Spinal cord (tissue), 10 donors: ENCODE measurements at regions not wholly inside any gene's neighbourhood (a gene's known extent, or its start where the extent isn't known, plus 50 kb on each side); places are given as distances from the start of the nearest gene placed in this dataset. TPM values are rescaled to one million over a fixed set of nuclear protein-coding genes. Genes with fewer than 3 reads are reported as not detected.

Experiments
- DNase-seq, 6 donors: peaks; one replicate each; pipeline versions ENCODE4 v3.0.0 to v3.0.0-alpha.2; 2013 to 2015; ENCODE audit warnings: low spot score in 6 of 6, low read depth in 4 of 6
- H3K27ac ChIP-seq: one replicate; pipeline ENCODE4 v1.5.1; 2013; ENCODE audit warnings: low read depth, low read length, control low read depth
- H3K27me3 ChIP-seq: one replicate; pipeline ENCODE4 v1.6.1; 2013; ENCODE audit warnings: low read length; ENCODE audit not compliant: control insufficient read depth, insufficient read depth
- H3K36me3 ChIP-seq: one replicate; pipeline ENCODE4 v1.6.1; 2013; ENCODE audit warnings: low read length; ENCODE audit not compliant: control insufficient read depth, insufficient read depth
- H3K4me1 ChIP-seq: one replicate; pipeline ENCODE4 v1.6.1; 2013; ENCODE audit warnings: low read length; ENCODE audit not compliant: control insufficient read depth, insufficient read depth
- H3K4me3 ChIP-seq: one replicate; pipeline ENCODE4 v1.5.1; 2013; ENCODE audit warnings: low read depth, low read length, control low read depth
- H3K9me3 ChIP-seq: one replicate; pipeline ENCODE4 v1.6.1; 2013; ENCODE audit warnings: low read length; ENCODE audit not compliant: control insufficient read depth, insufficient read depth
- WGBS: methylation state at CpG from one replicate; pipeline ENCODE4 v1.1.5; 2013; ENCODE audit warnings: missing lambda C conversion rate; ENCODE audit not compliant: insufficient coverage; 5-methylcytosine and 5-hydroxymethylcytosine counted together
- small RNA-seq: library from RNA; depleted of rRNA; stranded (forward); fragments of <200 nt; gene quantifications from one replicate; pipeline ENCODE3, GENCODE V24; 2014; ENCODE audit warnings: low replicate concordance
- donor health status: healthy.

- Histone ChIP-seq H3K4me1 (no peaks in the 10 kb centered on the region), H3K27me3 (no peaks in the 10 kb centered on the region), H3K27ac (no peak overlapping the region), H3K4me3 (no peak overlapping the region), H3K36me3 (no peaks in the 10 kb centered on the region), H3K9me3 (no peaks in the 10 kb centered on the region)
- DNase-seq: no peak
These were observed 57.5 kb upstream of the FN1 start for GRCh38 chr2:215493376-215493775.

DNA sequence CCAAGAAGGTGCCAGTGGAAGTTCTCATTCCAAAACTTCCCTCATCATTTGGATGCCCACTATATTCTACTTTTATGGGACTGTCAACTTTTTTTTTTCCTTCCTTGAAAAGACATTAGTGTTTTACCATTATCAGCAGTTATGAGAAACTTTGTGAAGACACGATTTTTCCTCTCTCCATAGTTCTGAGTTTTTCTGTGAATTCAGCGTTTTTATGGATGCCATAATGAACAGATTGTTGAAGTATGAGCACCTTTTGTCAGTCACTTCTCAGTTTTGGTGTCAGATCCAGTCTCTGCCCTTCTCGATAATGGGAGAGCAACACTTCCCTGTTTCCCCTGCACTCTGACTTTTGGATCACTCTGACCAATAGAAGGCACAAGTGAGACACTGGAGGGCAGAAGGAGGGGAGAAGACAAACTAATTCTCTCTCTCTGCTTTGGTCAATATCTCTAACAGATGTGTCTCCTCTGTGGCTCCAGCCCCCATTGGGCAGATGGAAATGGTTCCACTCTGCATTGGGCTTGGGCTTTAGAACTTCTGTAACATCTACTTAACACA is 53.5 kb upstream of the FN1 start:
- DNase-seq: no peak
- H3K36me3 ChIP-seq: no peaks in the 10 kb centered on the region
- H3K27ac ChIP-seq: no peak overlapping the region
- H3K9me3 ChIP-seq: no peaks in the 10 kb centered on the region
- no peak overlapping the region for H3K4me3 ChIP-seq
- H3K27me3 ChIP-seq: no peaks in the 10 kb centered on the region
- 86% methylated on average over 1 of the region's 3 CpGs for WGBS
- H3K4me1 ChIP-seq: no peaks in the 10 kb centered on the region

GRCh38 chr2:215487002-215487372 is 51.1 kb upstream of the FN1 start:
- WGBS: no CpG with 5 or more reads among the region's 4 CpGs
- DNase-seq: no peak
- H3K27me3 ChIP-seq: no peaks in the 10 kb centered on the region

DNA sequence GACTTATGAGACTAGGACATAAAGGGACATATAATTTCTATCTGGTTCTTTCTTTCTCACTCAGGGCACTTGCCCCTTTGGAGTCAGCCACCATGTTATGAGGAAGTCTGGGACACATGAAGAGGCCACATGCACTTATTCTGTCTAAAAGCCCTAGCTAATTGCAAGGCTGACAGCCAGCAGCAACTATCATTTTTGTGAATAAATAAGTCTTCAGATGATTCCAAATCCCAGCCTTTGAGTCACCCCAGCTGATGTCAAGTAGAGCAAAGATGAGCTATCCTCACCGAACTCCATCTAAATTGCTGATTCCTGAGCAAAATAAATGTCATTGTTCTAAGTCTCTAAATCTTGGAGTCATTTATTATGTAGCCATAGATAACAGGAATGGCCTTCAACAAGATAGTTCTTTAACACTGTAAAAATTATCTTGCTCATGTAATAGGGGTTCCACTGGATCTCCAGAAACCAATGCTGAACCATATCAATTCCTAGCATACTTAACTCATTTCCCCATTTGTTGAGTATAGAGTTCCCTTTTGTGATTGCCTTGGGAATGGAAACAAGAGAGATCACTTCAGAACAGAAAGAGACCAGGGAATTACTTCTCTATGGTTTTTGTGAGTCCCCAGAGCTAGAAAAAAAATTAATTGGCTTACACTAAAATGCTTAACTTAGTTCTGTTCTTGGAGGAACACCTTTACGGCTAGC is 50.6 kb upstream of the FN1 start:
- no peaks in the 10 kb centered on the region for H3K27me3 ChIP-seq
- no peaks in the 10 kb centered on the region for H3K36me3 ChIP-seq
- H3K27ac ChIP-seq: no peak overlapping the region
- no peak overlapping the region for H3K4me3 ChIP-seq
- H3K9me3 ChIP-seq: no peaks in the 10 kb centered on the region
- no CpG with 5 or more reads among the region's 2 CpGs for WGBS
- H3K4me1 ChIP-seq: no peaks in the 10 kb centered on the region
- DNase-seq: no peak

More at GRCh38 chr2:215487002-215487372, 51.1 kb upstream of the FN1 start:
- Histone ChIP-seq H3K27ac (no peak overlapping the region), H3K36me3 (no peaks in the 10 kb centered on the region), H3K9me3 (no peaks in the 10 kb centered on the region), H3K4me3 (no peak overlapping the region), H3K4me1 (no peaks in the 10 kb centered on the region)

Small RNAs in the stretch of these regions (small RNA-seq; reads per million reads assigned to genes)
- not detected for gene AC093850.1
